HG03565 (cell line): ENCODE measurements at regions not wholly inside any gene's neighbourhood (a gene's known extent, or its start where the extent isn't known, plus 50 kb on each side); places are given as distances from the start of the nearest gene placed in this dataset.

Experiments
- ATAC-seq: cut with Tn5 transposase; IDR thresholded peaks from one replicate; pipeline ENCODE4 v1.9.1; 2021; ENCODE audit warnings: mild to moderate bottlenecking, moderate library complexity; ENCODE audit not compliant: unreplicated experiment

GRCh38 chr5:65068410-65068809, 299.7 kb downstream of the CWC27 start:
- ATAC-seq, result no peak

- no peak for ATAC-seq
Observed at GRCh38 chr5:65070026-65070425, 301.3 kb downstream of the CWC27 start.

- ATAC-seq, result no peak
Observed at GRCh38 chr5:65072850-65073249, 304.1 kb downstream of the CWC27 start.

- ATAC-seq, result no peak
Observed at GRCh38 chr5:65073250-65073661, 304.5 kb downstream of the CWC27 start.

- no peak for ATAC-seq
Observed at GRCh38 chr5:65075623-65076250, 307.0 kb downstream of the CWC27 start.

- ATAC-seq, result peak; percentile 67
Observed at GRCh38 chr5:65076251-65076869, 307.6 kb downstream of the CWC27 start.

GRCh38 chr5:65077653-65078052, 308.9 kb downstream of the CWC27 start:
- ATAC-seq, result no peak

- ATAC-seq, result no peak
Observed at GRCh38 chr5:65078331-65078730, 309.6 kb downstream of the CWC27 start.

GRCh38 chr5:65081071-65081470, 312.3 kb downstream of the CWC27 start:
- ATAC-seq, result no peak

- ATAC-seq, result no peak
Observed at GRCh38 chr5:65084795-65085515, 316.2 kb downstream of the CWC27 start.

GRCh38 chr5:65085516-65085850, 316.8 kb downstream of the CWC27 start:
- no peak for ATAC-seq

GRCh38 chr5:65086234-65086890, 317.6 kb downstream of the CWC27 start:
- no peak for ATAC-seq

GRCh38 chr5:65087154-65087553, 318.4 kb downstream of the CWC27 start:
- ATAC-seq, result no peak

GRCh38 chr5:65094279-65094678, 325.5 kb downstream of the CWC27 start:
- no peak for ATAC-seq

- no peak for ATAC-seq
Observed at GRCh38 chr5:65098393-65098792, 329.7 kb downstream of the CWC27 start.
